8988T (cell line): ENCODE measurements at regions not wholly inside any gene's neighbourhood (a gene's known extent, or its start where the extent isn't known, plus 50 kb on each side); places are given as distances from the start of the nearest gene placed in this dataset.

Experiments
- DNase-seq: peaks from one replicate; pipeline ENCODE4 v3.0.0; 2011

- no peak for DNase-seq
Measured at GRCh38 chr1:235925016-235925415, 58.3 kb upstream of the LYST start.

DNA sequence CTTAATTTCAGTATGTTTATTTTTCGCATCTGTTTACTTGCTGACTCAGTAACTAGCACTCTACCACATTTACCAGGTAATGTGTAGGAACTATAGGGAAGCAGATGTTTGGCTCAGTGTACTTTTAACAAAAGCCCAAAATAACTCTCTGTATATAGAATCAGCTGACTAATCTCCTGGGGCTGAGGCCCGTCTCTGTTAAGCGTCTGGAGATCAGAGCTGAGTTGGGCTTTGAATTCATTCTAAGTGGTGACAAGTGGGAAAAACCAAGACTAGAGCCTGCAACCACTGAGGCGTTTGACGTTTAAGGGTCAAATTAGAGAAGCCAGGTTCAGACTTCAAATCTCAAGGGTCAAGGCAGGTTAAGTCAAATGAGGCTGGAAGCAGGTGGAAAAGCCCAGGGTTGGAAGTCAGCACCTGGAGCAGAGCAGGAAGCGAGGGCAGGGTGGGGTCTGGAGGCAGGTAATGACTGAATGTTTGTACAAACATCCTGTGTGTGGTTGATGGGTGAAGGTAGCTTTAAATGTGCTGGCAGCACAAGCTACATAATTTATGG lies 56.8 kb upstream of the LYST start:
- DNase-seq: no peak

GRCh38 chr1:235920596-235921375 lies 54.1 kb upstream of the LYST start:
- no peak for DNase-seq

DNA sequence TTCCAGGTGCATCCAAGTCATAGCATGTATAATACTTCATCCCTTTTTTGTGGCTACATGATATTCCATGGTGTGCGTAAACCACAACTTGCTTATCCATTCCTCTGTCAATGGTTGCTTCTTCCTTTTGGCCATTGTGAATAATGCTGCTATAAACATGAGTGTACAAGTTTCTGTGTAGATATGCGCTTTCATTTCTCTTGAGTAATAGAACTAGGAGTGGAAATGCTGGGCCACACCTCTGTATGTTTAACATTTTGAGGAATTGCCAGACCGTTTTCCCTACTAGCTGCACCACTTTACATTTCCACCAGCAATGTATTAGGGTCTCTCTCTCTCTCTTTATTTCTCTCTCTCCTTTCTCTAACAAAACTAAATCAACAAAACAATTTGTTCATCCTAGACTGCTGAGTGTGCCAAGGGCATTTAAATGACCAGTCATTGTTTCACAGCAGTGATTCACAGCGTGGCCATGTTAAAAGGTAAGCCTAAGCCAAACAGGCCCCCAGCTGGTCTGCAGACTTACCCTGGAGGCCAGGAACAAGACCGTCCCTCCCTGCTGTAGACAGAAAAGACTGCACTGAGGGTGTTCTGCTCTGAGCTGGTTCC lies 53.2 kb upstream of the LYST start:
- no peak for DNase-seq

DNA sequence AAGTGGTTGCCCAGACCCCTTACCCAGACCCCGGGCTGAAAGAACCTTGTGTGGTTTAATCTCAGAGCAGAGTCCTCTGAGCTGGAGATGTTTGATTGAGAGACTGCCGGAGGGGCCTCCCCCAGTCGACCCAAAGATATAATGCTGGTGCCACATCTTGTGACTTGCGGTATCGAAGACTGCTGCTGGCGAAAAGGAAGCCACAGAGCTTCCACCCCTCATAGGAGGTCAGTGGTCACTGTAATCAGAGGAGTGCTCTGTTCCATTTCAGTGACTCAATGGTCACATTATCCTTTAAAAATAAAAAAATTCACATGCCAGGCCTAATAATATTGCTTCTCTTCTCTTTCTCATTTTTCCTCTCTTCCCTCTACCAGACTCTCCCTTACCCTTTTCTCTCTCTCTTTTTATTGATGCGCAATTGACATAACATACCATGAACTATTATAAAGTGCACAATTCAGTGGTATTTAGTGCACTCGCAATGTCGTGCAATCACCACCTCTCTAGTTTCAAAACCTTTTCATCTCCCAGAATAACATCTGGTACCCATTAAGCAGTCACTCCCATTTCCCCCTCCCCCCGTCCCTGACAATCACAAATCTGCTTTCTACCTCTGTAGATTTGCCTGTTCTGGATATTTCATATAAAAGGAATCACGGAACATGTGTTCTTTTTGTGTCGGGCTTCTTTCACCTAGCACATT lies 52.6 kb upstream of the LYST start:
- no peak for DNase-seq

GRCh38 chr1:235918465-235918864 lies 51.8 kb upstream of the LYST start:
- DNase-seq: no peak

DNA sequence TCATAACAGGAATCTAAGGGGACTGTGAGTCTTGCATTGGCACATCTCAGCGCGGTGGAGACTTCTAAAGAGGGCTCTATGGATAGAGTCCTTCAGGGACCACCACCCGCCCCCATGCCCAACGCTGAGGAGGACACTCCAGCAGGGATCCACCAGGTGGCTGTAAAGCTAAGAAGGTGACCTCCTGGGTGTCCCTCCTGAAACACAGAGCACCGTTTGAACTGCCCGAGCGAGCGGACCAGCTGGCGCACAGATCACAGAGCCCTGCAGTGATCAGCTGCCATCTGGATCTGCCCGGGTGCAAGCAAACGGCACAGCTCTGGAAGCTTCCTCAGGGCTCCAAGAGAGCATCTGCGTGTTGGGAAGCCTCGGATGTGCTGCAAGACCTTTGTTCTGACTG lies 51.3 kb upstream of the LYST start:
- DNase-seq: no peak

- peak; percentile 32 for DNase-seq
Measured at GRCh38 chr1:235917267-235917811, 50.6 kb upstream of the LYST start.
